Stimulated activated CD4-positive, alpha-beta T cell treated with anti-CD3 and anti-CD28 coated beads, Interleukin-4, amount 100 ng/mL, for 48 hours (primary cell): ENCODE measurements at regions not wholly inside any gene's neighbourhood (a gene's known extent, or its start where the extent isn't known, plus 50 kb on each side); places are given as distances from the start of the nearest gene placed in this dataset.
"Not testable (repeated sequence)": the region's sequence is repeated elsewhere in the genome, so short reads cannot be mapped to it uniquely, and the experiment has no call there.

Experiments used
- DNase-seq, 2 donors: peaks; one replicate each; pipeline ENCODE4 v3.0.0-alpha.2; 2020; ENCODE audit warnings: low read depth in 2 of 2

DNA sequence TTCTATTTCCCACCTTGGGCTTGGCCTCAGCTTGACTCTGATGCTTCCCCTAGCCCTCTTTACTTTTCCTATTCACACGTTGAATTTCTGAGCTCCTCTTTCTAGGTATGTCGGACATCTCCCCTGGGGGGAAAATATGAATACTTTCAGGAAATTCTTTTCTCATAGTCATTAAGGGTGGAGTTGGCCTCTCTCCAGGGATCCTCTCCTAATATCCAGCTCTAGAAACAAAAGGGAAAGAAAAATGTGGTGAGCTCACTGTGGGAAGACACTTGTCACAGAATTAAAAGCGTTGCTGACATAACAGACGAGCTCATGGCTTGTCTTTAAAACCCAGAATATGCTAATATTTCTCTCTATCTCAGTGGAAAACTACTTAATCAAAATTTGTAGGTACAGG, 132.7 kb upstream of the MEX3C start:
- no peak for DNase-seq

DNA sequence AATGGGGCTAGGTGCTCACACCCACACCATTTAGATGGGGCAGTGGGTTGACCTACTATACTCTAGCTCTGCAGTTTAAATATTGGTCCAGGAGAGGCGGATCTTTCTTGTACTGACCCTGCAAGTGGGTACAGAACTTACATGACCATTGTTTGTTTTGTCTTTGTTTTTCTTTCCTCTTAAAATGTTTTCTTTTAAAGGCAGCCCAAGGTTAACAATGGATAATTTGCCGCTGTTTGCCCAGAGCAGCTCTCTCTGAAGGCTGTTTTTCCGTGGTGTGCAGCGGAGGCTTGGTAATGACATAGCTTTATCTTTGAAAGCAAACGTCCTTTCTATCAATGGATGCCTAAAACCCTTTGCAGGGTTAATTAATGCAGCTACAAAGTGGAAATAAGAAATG, 133.3 kb upstream of the MEX3C start:
- no peak for DNase-seq

DNA sequence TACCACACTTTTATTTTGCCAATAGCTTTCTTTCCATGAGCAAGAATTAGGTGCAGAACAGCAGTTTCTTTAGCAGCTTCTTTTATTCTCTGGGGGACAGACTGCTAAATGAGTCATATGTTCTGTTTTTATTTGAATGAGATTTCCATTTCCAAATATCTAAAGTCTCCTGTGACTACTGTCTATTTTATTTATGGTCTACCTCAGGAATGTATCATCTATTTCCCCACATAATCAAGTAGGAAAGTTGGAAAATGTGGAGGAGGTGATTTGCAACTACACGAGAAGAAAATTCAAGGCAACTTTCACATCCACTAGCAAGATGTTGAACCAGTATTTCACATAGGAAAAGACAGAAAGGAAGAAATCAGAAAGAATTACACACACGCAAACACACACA, 139.9 kb upstream of the MEX3C start:
- no peak for DNase-seq

DNA sequence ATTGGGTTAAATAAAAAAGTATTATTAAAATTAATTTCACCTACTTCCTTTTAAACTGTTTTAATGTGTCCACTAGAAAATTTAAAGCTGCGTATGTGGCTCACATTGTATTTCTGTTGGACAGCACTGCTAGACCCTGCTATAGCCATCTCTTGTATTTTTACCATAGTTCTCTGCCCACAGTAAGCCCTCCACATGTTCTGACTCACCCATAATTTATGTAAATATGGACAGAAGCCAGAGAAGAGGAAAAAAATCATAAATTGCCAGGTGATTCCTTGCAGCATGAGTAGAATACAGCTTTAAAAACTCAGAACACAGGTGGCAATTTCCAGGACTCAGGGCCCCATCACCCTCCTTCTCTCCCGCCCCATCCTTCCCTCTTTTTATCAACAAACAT, 142.4 kb upstream of the MEX3C start:
- DNase-seq: no peak

DNA sequence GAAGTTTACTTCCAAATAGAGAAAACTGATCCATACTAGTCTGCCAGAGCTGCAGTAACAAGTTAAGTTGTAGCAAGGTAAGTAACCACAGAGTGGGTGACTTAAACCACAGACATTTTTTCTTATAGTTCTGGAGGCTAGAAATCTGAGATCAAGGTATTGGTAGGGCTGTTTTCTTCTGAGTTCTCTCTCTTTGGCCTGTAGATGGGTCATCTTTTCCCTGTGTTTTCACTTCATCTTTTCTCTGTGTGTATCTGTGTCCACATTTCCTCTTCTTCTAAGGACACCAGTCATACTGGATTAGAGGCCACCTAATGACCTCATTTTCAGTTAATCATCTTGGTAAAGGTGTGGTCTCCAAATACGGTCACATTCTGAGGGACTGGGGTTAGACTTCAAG, 142.9 kb upstream of the MEX3C start:
- no peak for DNase-seq

DNA sequence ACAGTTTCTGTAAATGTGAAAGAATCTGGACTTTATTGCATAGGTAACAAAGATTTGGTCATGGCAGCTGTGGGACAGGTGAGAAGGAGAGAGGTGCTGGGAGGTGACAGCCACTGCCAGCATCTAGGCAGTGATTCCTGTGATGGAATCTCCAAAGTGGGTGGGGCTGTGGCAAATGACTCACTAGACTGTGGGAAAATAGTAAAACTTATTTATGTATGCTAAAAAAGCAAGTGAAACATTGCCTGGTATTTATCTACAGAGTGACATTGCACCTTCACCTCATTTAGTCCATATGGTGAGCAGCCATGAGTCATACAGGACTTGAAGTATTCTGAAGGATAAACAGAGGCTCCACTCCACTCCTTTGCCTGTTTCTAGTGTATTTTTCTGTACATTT, 145.3 kb upstream of the MEX3C start:
- DNase-seq: no peak

DNA sequence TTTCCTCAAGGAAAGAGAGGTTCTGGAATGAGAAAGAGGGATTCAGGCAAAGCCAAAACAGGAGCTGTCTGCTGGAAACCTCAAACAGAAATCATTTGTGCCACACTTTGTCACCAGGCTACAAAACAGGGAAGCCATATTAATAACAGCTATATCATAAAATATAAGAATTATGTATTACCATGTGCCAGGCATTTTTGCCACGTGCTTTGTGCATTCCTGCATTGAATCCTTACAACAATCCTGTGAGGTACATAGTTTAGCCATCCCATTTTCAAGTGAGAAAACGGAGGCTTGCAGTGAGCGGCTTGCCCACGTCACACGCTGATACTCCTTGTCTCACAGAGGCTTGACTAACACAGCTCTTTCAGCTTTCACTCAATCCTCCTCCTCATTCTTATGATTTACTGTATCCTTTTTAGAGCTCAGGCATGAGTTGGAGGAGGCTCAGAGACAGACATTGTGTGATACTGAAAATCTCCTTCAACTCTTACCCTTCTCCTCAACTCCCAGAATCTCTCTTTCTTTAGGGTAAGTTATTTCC, 148.4 kb upstream of the MEX3C start:
- DNase-seq: no peak

DNA sequence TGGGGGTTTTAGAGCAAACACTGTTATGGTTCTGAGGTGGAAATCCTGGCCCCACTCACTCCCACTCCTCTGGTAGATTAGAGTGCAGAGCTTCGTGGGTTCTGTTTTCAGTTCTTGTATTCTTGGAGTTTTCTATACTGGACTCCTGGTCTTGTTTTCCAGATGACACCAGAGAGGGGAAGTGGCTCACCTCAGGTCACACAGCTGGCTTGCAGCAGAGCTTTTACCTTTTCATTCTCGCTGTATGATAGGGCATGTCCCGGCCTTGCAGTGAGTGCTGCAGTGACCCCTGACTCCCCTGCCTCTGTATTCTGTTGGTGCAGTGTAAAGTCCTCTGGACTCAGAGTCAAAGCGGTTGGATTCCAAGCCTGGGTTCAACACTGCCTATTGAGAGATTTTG, 148.9 kb upstream of the MEX3C start:
- no peak for DNase-seq

DNA sequence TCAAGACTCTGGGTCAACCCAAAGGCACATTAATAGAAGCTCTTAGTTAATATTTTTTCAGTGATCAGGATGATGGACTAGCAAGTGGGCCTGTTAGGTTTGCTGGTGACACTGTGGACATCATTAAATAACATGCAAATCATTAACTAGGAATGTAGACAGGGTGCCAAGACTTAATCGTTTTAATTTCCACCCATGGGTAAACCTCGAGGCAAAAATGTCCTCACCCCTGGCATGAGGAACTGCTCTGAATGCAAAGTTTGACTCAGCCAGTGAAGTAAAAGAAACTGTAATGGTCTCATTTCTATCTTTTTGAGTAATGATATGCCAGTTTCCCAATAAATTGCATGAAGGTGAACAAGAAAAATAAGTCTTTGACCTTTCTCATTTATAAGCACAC, 152.6 kb upstream of the MEX3C start:
- no peak for DNase-seq

DNA sequence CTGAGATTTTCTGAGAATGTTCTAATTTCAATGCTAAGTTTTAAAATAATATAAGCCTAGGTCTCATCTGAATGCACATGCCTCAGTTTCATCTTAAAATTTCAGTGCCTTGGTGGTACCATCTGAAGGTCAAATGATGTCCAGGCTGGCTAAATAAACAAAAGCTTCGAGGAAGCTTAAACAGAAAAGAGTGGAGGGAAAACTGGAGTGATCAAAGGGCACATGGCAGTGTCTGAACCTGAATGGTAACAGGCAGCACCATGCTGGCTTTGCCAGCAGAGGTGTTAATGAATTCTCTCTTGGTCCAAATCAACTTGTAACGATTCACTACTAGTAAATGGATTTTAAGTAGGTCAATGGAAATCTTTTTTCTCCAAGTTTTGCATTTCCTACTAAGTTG, 158.4 kb upstream of the MEX3C start:
- DNase-seq: no peak

DNA sequence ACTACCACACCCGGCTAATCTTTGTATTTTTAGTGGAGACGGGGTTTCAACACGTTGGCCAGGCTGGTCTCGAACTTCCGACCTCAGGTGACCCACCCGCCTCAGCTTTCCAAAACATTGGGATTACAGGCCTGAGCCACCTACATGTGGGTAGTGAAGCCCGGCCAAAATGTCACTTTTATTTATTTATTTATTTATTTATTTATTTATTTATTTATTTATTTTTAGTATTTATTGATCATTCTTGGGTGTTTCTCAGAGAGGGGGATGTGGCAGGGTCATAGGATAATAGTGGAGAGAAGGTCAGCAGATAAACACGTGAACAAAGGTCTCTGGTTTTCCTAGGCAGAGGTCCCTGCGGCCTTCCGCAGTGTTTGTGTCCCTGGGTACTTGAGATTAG, 162.8 kb upstream of the MEX3C start:
- DNase-seq: not testable (repeated sequence)

DNA sequence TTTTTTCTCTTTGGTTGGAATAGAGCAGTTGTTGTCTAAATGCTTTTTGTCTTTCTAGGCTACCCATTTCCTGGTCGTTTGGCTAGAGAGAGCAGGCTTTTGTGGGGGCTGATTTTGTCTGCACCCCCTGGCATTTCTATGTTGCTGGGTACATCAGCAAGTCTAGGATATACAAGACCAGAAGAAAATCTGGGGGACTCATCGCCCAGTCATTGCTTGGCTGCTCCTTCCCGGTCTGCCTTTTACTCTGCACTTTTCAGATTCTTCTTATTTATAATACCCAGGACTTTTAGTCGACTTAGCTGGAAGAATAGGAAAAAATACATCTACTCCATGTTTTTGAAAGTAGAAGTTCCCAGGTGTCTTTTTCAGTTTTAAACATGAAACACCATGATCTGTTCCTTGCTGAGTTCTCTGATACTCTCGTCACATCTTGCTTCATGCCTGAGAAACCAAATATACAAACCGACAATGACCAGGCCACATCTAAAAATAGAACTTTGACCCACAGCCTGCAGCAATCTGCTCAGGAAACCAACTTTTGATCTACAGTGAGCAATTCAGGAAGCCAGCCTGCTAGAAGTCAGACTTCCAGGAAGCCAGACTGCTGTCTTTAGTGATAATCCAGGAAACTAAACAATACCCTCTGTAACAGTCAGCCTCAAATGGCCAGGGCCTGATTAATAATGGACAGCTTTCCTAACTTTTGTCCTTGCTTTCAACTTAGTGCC, 163.8 kb upstream of the MEX3C start:
- no peak for DNase-seq

DNA sequence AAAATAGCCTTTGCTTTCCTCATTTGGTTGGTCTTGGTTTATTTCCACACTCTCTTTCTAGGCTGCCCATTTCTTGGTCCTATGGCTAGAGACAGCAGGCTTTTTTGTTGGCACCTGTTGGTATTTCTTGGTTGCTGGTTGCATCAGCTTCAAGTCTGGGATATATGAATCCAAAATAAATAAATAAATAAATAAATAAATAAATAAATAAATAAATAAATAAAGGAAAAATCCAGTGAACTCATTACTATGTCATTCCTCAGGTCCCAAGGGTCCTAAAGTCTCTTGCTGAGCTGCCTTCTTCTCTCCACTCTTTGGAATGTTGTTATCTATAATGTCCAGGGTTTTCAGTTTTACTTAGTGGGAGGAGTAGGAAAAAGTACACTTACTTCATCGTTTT, 165.9 kb upstream of the MEX3C start:
- no peak for DNase-seq

DNA sequence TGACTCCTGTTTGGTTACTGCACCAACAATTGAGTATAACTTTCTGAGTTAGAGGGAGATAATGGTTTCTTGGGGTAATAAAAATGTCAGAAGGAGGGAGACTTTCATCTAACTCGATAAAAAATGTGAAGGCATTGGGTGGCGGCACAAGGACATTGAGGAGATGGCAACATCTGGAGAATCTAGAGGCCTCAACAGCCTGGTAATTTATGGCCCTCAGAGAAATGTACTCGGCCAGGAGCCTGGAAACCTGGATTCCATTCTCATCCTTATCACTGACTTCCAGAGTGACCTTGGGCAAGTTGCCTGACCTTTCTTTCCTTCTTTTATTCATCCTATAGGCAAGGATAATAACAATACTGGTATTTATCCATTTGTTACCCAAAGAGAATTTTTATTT, 173.5 kb upstream of the MEX3C start:
- no peak for DNase-seq

DNA sequence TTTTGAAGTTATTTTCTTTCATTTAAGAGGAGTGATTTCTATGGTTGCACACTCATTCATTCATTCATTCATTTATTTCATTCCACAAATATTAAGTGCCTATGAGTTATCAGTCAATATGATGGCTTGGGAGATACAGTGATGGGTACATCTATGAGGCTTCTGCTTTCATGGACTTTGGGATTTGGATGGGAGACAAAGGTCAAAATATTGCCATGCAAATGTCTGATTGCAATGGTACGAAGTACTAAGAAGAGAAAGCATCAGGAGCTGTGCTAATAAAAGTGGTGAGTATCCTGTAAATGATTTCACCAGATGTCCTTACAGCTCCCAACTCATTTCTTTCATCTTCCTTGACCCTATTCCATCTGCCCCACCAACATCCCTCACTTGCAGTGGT, 174.4 kb upstream of the MEX3C start:
- no peak for DNase-seq

DNA sequence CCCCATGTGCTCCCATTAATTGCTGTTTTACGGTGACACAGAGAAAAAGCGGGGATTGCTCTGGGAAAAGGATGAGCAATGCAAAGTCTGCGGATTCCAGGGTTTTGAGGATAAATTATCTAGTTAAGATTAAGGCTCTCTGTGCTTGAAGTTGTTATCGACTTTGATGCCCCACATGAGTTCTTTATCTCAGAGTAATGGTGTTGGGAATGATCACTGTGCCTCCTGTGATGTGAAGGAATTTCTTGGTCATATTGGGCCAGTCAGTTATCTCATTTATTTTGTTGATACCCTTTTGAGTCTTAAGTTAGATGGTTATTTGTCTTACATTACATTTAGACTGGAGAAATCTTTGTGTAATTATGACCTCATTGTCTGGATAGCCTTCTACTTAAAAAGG, 184.6 kb upstream of the MEX3C start:
- DNase-seq: no peak

DNA sequence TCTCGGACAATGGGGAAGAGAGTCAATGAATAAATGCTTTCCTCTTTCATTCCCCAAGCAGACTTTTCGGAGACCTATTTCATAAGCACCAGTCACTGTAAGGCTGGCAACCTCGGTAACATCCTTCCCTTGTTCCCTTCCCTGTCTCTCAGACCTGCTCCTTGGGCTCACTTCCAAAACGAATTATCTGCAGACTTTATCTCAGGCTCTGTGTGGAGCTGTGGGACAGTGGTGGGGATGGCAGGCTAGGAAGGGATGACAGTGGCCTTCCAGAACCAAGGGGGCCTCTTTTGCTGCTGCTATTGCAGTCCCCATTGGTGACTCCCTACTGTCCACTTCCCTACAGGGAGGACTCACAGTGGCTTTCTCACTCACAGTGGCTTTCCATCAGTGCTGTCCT, 185.6 kb upstream of the MEX3C start:
- DNase-seq: no peak

DNA sequence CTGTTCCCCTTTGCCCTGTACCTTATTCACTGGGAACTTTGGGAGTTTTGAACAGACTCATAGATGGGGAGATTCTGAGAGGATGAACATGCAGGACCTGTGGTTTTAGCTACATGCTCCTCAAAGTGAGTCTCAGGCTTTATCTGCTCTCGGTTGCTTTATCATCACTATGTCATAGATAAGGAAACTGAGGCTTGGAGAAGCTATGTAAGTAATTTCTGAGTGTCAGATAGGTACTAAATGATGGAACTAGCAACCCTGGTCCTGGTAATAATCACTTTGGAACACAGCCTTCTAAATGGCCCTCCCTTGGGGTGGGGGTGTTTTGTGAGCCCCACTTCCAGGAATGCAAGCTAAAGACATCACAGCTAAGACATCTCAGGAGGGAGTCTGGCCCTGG, 186.2 kb upstream of the MEX3C start:
- DNase-seq: no peak

DNA sequence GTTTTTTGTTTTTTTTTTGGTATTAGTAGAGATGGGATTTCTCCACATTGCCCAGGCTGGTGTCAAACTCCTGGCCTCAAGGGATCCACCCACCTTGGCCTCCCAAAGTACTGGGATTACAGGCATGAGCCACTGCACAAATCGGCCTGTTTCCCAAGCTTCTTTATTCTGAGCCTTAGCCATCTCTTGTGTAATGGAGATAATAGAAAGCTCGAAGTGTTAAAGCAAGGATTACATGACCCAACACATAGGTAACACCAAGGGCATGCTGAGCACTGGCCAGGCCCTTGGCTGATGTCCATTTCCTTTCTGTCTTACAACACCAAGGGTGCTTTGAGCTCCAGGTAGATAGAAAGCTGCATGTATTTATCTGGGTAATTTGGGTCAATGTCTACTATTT, 187.8 kb upstream of the MEX3C start:
- no peak for DNase-seq

DNA sequence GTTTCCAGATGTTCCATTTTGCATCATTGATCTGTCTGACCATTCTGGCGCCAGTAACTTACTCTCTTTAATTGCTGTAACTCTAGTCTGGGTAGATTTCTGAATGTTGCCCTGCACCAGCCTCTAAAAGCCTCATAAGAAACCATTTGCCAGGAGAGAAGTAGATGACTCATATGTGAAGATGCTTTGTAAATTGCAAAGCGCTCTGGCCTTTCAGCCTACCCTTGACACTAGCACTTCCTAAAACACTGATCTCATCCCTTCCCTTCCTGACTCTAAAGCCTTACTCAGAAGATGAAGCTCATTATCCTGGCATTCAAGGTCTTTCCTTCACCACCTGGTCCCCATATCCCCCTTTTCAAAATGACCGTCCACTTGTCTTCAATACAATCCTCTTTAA, 193.2 kb upstream of the MEX3C start:
- DNase-seq: no peak

DNA sequence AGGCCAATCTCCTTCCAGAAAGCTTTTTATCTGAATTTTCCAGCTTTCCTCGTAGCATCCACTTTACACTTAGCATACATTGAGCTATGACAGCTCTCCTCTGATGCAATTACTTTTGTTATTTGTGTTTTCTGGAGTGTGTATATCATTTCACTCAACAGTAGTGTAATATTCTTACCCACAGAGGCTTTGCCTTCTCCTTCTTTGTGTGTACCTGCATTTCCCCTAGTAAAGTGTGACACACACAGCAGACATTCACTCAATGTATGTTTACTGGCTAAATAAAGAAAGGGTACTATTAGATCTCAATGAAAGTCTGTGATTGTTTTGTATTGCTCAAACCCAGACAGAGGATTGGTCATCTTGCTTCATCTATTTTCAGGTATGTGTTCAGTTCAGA, 193.7 kb upstream of the MEX3C start:
- DNase-seq: no peak

DNA sequence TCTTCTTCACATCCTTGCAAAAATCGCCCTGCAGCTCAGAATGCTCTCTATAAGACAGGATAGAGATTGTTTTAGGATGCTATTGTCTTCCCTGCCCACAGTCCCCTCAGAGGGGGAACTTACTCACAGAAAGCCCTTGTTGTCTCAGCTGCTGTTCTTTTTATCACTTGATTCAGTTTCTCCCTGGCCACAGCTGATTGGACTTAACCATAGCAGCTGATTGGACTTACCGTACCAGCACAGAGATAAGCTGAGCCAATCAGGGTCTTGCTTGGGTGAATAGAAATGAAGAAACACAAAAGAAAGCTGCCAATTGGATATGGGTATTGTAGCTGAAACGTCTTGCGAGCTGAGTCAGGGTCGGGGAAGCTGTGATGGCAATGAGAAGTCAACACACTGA, 194.2 kb upstream of the MEX3C start:
- DNase-seq: no peak

DNA sequence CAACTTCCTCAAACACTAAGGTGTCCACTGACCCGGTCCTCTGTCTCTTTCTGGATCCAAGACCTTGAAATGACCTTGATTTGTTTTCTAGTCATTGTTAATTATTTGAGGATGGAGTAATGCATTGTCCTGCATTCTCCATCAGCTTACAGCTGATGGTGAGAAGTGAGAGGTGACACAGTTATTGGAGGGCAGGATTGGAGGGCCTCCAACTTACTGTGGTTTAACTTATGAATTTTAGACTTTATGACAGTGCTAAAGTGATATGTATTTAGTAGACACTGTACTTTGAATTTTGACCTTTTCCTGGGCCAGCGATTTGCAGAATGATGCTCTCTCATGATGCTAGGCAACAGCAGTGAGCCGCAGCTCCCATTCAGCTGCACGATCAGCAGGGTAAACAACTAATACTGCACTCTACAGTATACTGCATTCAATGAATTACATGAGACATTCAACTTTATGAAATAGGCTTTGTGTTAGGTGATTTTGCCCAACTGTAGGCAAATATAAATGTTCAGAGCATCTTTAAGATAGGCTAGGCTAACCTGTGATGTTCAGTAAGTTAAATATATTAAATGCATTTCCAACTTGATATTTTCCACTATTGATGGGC, 200.0 kb upstream of the MEX3C start:
- DNase-seq: no peak

DNA sequence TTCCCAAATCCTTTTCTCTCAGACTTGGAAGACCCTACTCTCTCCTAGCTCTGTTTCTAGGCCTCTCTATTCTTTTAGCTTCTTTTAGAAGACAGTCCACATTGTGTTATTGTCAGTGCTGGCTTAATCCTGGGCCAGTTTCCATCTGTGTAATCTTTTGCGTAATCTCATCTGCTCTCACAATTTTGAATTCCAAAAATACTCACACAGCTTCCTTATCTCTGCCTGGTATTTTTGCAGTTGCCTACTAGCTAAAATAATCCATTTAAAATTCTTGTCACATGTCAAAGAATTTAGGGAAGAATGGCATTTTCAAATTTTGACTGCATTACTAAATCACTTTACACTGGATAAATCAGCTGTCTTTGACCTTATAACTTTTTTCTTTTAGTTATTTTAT, 200.6 kb upstream of the MEX3C start:
- no peak for DNase-seq
